H9 (cell line): ENCODE measurements at regions not wholly inside any gene's neighbourhood (a gene's known extent, or its start where the extent isn't known, plus 50 kb on each side); places are given as distances from the start of the nearest gene placed in this dataset.

Experiments used
- DNase-seq: peaks from one replicate; pipeline ENCODE4 v3.0.0-alpha.2; 2017
- H2AFZ ChIP-seq: one replicate; pipeline ENCODE4 v1.6.1; 2013; ENCODE audit warnings: mild to moderate bottlenecking, low read length, control low read depth, moderate library complexity
- H2AK5ac ChIP-seq: 2 replicates; pipeline ENCODE4 v1.6.1; 2013; ENCODE audit warnings: low read length, control low read depth, mixed read lengths; ENCODE audit not compliant: insufficient read length
- H2BK120ac ChIP-seq: one replicate; pipeline ENCODE4 v1.6.1; 2013; ENCODE audit warnings: low read depth, mild to moderate bottlenecking, low read length, control low read depth, inconsistent platforms; ENCODE audit not compliant: poor library complexity, severe bottlenecking
- H2BK12ac ChIP-seq: 2 replicates; pipeline ENCODE4 v1.6.1; 2013; ENCODE audit warnings: low read length, control low read depth, mixed read lengths, low read depth; ENCODE audit not compliant: insufficient read length
- H2BK15ac ChIP-seq: 2 replicates; pipeline ENCODE4 v1.6.1; 2013; ENCODE audit warnings: low read depth, low read length, control low read depth
- H2BK20ac ChIP-seq: one replicate; pipeline ENCODE4 v1.6.1; 2013; ENCODE audit warnings: low read depth, mild to moderate bottlenecking, low read length, control low read depth, inconsistent platforms; ENCODE audit not compliant: poor library complexity, severe bottlenecking
- H2BK5ac ChIP-seq: 2 replicates; pipeline ENCODE4 v1.6.1; 2013; ENCODE audit warnings: low read length, control low read depth, mixed read lengths; ENCODE audit not compliant: insufficient read length
- H3K14ac ChIP-seq: 2 replicates; pipeline ENCODE4 v1.6.1; 2013; ENCODE audit warnings: low read length, control low read depth; ENCODE audit not compliant: insufficient read depth
- H3K18ac ChIP-seq: 2 replicates; pipeline ENCODE4 v1.6.1; 2013; ENCODE audit warnings: low read depth, mild to moderate bottlenecking, mixed read lengths, low read length, control low read depth; ENCODE audit not compliant: insufficient read length
- H3K23ac ChIP-seq: 2 replicates; pipeline ENCODE4 v1.6.1; 2013; ENCODE audit warnings: low read length, control low read depth, mixed read lengths, low read depth; ENCODE audit not compliant: insufficient read length
- H3K23me2 ChIP-seq: 2 replicates; pipeline ENCODE4 v1.6.1; 2013; ENCODE audit warnings: low read depth, mild to moderate bottlenecking, mixed read lengths, low read length, control low read depth; ENCODE audit not compliant: insufficient read length, poor library complexity, severe bottlenecking
- H3K27ac ChIP-seq: 2 replicates; pipeline ENCODE4 v1.5.1; 2013; ENCODE audit warnings: low read length, control low read depth, mixed read lengths, low read depth; ENCODE audit not compliant: insufficient read length
- H3K27me3 ChIP-seq: 2 replicates; pipeline ENCODE4 v1.6.1; 2013; ENCODE audit warnings: low read length, control low read depth, inconsistent platforms; ENCODE audit not compliant: insufficient read depth
- H3K4ac ChIP-seq: 2 replicates; pipeline ENCODE4 v1.6.1; 2013; ENCODE audit warnings: low read depth, mild to moderate bottlenecking, control low read depth, inconsistent platforms, low read length, moderate library complexity
- H3K4me1 ChIP-seq: 2 replicates; pipeline ENCODE4 v1.6.1; 2013; ENCODE audit warnings: low read length, control low read depth, inconsistent platforms; ENCODE audit not compliant: insufficient read depth
- H3K4me2 ChIP-seq: 2 replicates; pipeline ENCODE4 v1.6.1; 2013; ENCODE audit warnings: low read length, control low read depth, mixed read lengths; ENCODE audit not compliant: insufficient read length, insufficient read depth
- H3K56ac ChIP-seq: 2 replicates; pipeline ENCODE4 v1.6.1; 2013; ENCODE audit warnings: low read depth, mild to moderate bottlenecking, mixed read lengths, low read length, control low read depth; ENCODE audit not compliant: insufficient read length
- H3K79me1 ChIP-seq: 2 replicates; pipeline ENCODE4 v1.6.1; 2013; ENCODE audit warnings: low read depth, mild to moderate bottlenecking, moderate library complexity, low read length, control low read depth, inconsistent platforms; ENCODE audit not compliant: insufficient read depth, poor library complexity, severe bottlenecking
- H3K79me2 ChIP-seq: 2 replicates; pipeline ENCODE4 v1.6.1; 2013; ENCODE audit warnings: low read length, control low read depth, inconsistent platforms; ENCODE audit not compliant: insufficient read depth
- H3K9ac ChIP-seq: 2 replicates; pipeline ENCODE4 v1.6.1; 2013; ENCODE audit warnings: low read length, control low read depth, mixed read lengths; ENCODE audit not compliant: insufficient read length; ENCODE audit errors: extremely low read depth
- H3K9me3 ChIP-seq: one replicate; pipeline ENCODE4 v1.6.1; 2013; ENCODE audit warnings: low read depth, low read length, inconsistent platforms; ENCODE audit not compliant: control insufficient read depth
- H3T11ph ChIP-seq: one replicate; pipeline ENCODE4 v1.6.1; 2013; ENCODE audit warnings: mild to moderate bottlenecking, low read length, control low read depth, inconsistent platforms
- H4K20me1 ChIP-seq: one replicate; pipeline ENCODE4 v1.6.1; 2013; ENCODE audit not compliant: control insufficient read depth, insufficient read length, insufficient read depth
- H4K5ac ChIP-seq: 2 replicates; pipeline ENCODE4 v1.6.1; 2013; ENCODE audit warnings: low read depth, mild to moderate bottlenecking, mixed read lengths, low read length, control low read depth; ENCODE audit not compliant: insufficient read length
- H4K8ac ChIP-seq: replicated peaks from 2 replicates; pipeline ENCODE4 v1.6.1; 2013; ENCODE audit warnings: low read length, control low read depth, mixed read lengths, low read depth; ENCODE audit not compliant: insufficient read length
- H4K91ac ChIP-seq: 2 replicates; pipeline ENCODE4 v1.6.1; 2013; ENCODE audit warnings: low read depth, mild to moderate bottlenecking, moderate library complexity, mixed read lengths, low read length, control low read depth; ENCODE audit not compliant: insufficient read length
- H3K27ac Mint-ChIP-seq, 3 experiments: 2 replicates in 2 of 3; 3 replicates in 1 of 3; pipeline ENCODE4 v1.8.0; 2020 to 2021; ENCODE audit warnings: mixed read lengths in 3 of 3, mild to moderate bottlenecking in 1 of 3, moderate library complexity in 1 of 3
- H3K27me3 Mint-ChIP-seq: 2 replicates; pipeline ENCODE4 v1.8.0; 2021; ENCODE audit warnings: low read depth, mild to moderate bottlenecking, moderate library complexity, mixed read lengths
- H3K36me3 Mint-ChIP-seq, 3 experiments: 2 replicates in 2 of 3; 3 replicates in 1 of 3; pipeline ENCODE4 v1.8.0; 2020 to 2021; ENCODE audit warnings: low read depth in 3 of 3, mixed read lengths in 3 of 3; ENCODE audit not compliant: insufficient read depth in 1 of 3
- H3K4me1 Mint-ChIP-seq, 2 experiments: 2 replicates each; pipeline ENCODE4 v1.8.0; 2020; ENCODE audit warnings: mixed read lengths in 2 of 2
- H3K4me3 Mint-ChIP-seq, 2 experiments: 2 replicates in 1 of 2; 3 replicates in 1 of 2; pipeline ENCODE4 v1.8.0; 2020 to 2021; ENCODE audit warnings: mild to moderate bottlenecking in 2 of 2, mixed read lengths in 2 of 2, moderate library complexity in 1 of 2
- H3K9me3 Mint-ChIP-seq, 2 experiments: 2 replicates in 1 of 2; 3 replicates in 1 of 2; pipeline ENCODE4 v1.8.0; 2020; ENCODE audit warnings: mild to moderate bottlenecking in 2 of 2, mixed read lengths in 2 of 2, moderate library complexity in 1 of 2
- CTCF ChIP-seq: fragments of 200-600 bp; sonication (generic); conservative IDR thresholded peaks from 3 replicates; pipeline ENCODE4 v1.8.0; 2021; ENCODE audit warnings: antibody characterized with exemption, mild to moderate bottlenecking
- WGBS: extraction: QIAGEN DNeasy Blood & Tissue Kit; methylation state at CpG from one replicate; pipeline ENCODE4 v1.1.7; 2013; ENCODE audit warnings: missing lambda C conversion rate, low lambda C conversion rate, mixed read lengths; ENCODE audit not compliant: insufficient read length; ENCODE audit errors: extremely low coverage; 5-methylcytosine and 5-hydroxymethylcytosine counted together

- Histone ChIP-seq H4K8ac (no peak overlapping the region), H3T11ph (no peak overlapping the region), H3K9me3 (no peaks in the 10 kb centered on the region), H3K56ac (no peak overlapping the region), H2BK20ac (no peak overlapping the region), H3K18ac (no peak overlapping the region), H2BK15ac (no peak overlapping the region), H3K79me1 (no peaks in the 10 kb centered on the region), H3K27ac (no peak overlapping the region), H3K9ac (no peak overlapping the region), H4K5ac (no peak overlapping the region), H3K14ac (no peak overlapping the region; the same call in 1 of the 2 replicates), H2BK12ac (no peak overlapping the region), H3K23ac (no peak overlapping the region), H4K20me1 (no peaks in the 10 kb centered on the region), H2BK5ac (no peak overlapping the region), H2BK120ac (no peak overlapping the region), H4K91ac (no peak overlapping the region), H3K4me1 (no peaks in the 10 kb centered on the region), H3K79me2 (no peaks in the 10 kb centered on the region), H2AK5ac (no peak overlapping the region), H3K23me2 (no peaks in the 10 kb centered on the region), H3K4me2 (no peak overlapping the region), H3K27me3 (no peaks in the 10 kb centered on the region), H3K4ac (no peak overlapping the region), H2AFZ (no peak overlapping the region)
- Mint-ChIP-seq H3K9me3 (no peaks in the 10 kb centered on the region; a peak in 1 of 5 replicates), H3K27ac (no peak overlapping the region), H3K4me3 (no peak overlapping the region), H3K36me3 (no peaks in the 10 kb centered on the region), H3K4me1 (no peaks in the 10 kb centered on the region), H3K27me3 (peaks cover 21% of the 10 kb centered on the region)
- DNase-seq = no peak
- TF ChIP-seq CTCF = no peak
- WGBS = no CpG with 5 or more reads among the region's 28 CpGs
Observed at GRCh38 chr2:239559417-239560261, 158.8 kb upstream of the HDAC4 start.
